ENCODE measurements at regions not wholly inside any gene's neighbourhood (a gene's known extent, or its start where the extent isn't known, plus 50 kb on each side); places are given as distances from the start of the nearest gene placed in this dataset.

DNA sequence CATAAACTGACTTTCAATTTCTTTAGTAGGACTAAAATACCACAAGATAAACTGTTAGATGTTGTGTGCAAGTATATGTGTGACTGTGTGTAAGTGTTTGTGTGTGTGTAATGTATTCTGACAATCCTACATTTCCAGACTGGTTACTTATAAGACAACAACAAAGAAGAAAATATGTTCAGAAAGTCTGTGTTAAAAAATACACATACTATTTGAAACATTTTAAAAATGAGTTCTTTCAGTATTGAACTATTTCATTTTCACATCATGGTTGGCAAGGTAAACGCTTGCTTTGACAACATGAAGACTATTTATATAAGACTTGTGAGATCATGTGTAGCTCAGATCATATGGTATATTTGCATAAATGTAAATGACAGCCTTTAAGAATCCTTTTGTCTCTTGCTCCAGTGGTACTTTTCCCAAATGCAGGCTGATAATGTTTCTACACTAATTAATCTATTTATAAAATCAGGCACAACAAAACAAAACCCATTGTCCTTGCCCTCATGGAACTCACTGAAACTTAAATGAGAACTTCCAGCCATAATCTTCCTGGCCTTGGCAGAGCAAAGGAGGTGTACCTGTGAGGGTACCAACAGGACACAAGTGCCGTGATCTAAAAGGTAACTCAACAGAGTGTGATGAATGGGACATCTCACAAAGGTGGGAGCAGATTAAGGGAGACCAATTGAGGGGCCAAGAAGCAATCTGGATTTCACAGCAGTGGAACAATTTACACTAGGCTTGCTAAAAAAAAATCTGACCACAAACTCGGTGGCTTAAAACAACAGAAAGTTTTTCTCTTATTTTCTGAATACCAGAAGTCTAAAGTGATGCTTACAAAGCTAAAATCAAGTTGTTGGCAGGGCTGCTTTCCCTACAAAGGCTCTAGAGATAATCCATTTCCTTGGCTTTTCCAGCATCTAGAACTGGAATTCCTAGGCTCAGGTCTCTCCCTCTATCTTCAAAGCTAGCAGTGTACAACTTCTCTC lies 349.0 kb downstream of the TBC1D4 start:
- ATAC-seq: no peak
- no peak for DNase-seq

DNA sequence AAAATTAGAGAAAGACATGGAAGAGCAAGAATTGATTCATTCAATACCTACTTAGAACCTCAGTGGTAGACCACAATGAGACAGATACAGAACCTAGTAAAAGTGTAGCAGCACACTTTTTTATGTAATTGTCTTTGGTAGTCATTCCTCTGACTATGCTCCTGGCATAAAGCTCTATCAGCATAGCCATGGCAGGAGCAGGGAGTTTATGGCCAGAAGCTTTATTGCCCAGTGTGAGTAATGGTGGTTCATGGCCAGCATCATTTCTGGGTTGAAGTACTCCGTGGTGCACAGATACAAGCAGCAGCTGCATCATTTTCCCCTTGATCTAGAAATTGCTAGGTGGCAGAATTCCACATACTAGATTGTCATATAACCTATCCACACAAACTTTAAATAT lies 352.6 kb downstream of the TBC1D4 start:
- no peak for DNase-seq
- ATAC-seq: no peak

DNA sequence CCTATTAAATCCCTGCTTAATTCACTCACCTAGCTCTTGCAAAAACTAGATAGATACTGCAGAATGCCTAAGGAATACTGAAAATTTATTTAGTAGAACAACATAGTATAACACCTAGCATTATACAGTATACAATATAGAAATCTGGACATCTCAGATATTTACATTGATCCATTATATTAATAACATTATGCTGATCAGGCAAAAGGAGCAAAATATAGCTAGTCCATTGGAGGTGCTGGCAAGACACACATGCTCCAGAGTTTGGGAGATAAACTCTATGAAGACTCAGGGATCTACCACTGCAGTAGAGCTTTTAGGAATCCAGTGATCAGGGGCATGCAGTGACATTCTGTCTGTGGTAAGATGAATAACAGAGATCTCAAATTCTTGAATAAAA lies 357.6 kb downstream of the TBC1D4 start:
- ATAC-seq: no peak
- DNase-seq: no peak

DNA sequence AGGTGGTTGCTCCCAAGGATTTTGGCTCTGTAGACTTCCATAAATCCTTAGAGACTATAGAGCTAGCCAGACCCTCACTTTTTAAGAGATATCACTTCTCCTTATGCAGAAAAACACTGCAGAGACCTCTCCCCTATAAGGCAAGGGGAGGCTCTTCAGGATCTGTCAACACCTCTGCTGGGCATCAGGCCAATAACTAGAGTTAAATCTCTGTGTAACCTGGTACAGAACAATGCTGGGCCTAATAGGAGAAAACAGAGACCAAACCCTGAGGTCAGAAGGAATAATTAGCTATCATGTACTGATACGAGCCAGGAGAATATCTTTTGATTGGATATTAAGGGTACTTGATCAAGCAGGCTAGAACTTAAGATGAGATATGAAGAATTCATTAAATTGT lies 358.5 kb downstream of the TBC1D4 start:
- DNase-seq: no peak
- ATAC-seq: no peak

DNA sequence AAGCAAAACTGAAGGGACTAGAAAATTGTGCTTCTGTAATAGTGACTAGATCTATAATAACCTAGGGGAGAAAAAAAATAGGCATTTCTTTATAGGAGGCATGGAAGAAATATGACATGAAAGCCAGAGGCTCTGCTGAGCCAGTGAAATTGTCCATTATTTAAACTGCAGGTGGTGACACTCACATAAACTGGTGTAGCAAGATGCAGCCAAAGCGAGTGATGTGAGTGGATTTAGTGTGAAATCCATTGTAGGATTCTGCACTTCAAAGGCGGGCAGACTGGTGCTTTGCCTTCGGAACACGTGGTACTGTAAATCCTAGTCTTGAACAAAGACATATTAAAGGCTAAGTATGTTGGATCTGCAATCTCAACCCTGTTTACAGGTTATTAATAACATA lies 361.9 kb downstream of the TBC1D4 start:
- DNase-seq: no peak
- ATAC-seq: no peak

DNA sequence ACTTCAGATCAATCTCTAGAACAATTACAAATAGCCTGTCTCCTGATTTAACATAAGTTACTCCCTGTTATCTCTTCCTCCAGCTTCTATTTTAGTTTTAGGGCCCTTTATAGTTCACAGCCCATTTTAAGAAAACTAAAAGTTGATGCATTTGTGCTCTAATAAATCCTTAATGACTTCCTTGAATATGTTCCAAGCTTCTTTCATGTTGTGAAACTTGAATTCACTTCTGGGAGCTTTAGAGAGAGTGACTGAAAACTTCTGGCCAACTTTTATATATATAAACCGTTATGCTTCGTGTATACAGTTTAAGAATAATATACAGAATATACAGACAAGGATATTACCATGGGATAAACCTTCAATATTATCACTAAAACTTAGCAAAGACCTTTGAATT lies 366.8 kb downstream of the TBC1D4 start:
- no peak for DNase-seq
- no peak for ATAC-seq

DNA sequence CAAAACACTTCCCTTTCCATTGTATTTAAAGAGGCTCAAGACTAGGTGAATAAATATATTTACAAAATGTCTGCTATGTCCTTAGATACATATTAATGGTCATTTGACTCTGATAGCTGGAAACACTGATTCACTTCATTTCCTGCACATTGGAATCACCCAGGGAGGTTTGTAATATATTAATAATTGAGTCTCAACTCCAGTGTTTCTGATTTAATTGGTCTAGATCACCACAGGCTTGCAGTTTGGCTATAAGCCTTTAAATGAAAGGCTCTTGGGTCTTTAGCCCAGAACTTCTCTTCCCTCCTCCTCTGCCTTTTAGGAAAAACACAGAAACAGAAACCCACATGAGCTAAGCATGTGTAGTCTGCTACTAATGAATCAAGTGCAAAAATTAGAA lies 378.0 kb downstream of the TBC1D4 start:
- DNase-seq: no peak

DNA sequence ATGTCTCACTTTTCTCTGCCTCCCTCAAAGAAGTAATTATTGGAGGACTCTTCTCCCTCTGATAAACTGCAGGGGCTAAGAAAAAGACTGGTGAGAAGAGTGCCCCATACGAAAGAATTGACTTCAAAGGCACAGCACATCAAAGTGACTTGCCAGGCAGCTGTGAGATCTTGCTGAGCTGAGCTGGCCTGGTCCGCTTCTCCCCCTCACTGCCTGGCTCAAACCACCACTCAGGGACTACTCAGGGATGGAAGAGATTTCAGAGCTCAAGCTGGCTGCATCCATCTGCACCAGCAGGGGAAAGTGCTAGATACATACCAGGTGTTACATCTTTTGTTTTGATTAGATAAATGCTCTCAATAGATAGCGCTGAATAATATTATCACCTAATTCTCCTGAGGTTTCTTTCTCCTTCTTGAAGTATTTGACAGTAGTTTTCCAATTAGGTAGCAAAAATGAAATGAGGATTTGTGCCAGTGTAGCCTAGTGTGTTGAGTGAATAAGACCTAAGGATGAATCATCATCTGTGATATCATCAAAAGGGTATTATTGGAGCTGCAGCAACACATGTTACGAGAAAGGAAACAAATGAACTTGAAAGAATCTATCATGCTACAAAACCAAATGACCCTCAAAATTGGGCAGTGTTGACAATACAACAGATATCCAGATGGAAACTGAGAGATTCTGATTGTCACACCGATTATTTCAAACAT lies 379.8 kb downstream of the TBC1D4 start:
- ATAC-seq (no peak), DNase-seq (no peak)

More for the DNA sequence above, 378.0 kb downstream of the TBC1D4 start:
- no peak for ATAC-seq

DNA sequence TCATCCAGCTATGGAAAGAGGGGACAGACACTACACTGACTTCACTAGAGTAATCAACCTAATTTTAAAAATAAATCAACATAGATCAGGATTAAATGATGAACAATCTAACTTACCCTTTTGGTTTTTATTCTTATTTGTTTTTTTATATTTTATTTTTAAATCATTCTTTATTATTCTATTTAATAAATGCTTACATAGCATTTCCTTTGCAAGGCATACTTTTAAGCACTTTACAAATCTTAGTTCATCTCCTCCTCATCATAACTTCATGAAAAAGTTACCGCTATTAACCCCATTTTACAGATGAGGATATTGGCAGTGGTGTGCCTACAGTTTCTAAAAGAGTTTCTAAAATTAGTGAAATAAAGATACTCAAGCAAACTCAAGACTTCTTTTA lies 380.6 kb downstream of the TBC1D4 start:
- no peak for DNase-seq
- no peak for ATAC-seq

DNA sequence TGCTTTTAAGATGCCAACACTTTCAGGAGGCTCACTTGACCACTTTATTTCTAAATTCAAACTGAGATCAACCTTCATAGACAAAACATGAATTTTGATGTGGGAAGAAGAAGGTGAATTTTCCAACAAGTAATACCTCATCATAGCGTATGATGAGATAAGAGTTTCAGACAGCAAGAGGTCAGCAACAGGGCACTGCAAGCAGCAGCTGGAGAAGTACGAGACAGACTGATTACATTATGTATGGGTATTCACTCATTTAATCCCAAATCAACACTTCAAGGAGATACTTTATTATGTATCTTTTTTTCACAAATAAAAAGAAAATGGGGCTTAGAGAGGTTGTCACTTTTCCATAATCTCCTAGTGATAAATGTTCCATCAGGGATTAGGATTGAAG lies 389.8 kb downstream of the TBC1D4 start:
- no peak for DNase-seq

DNA sequence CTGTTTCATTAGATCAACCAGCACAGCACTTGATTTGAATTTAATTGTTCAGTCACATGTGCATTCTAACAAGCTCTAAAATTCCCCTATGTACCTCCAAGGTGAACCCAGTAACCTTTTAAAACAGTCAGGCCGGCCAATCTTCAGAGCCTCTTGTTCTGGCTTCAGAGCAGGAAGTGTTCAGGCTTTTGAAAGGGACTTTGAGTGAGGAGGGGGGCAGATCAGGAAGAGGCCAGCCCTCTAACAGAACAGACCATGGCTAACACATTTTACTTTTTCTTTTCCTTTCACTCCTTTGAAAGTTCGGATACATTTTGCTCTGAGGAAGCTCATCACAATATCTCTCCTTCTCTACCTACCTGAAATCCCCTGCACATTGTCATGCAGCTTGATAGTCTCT lies 390.3 kb downstream of the TBC1D4 start:
- ATAC-seq (no peak), DNase-seq (no peak)

More for the DNA sequence above, 389.8 kb downstream of the TBC1D4 start:
- no peak for ATAC-seq

DNA sequence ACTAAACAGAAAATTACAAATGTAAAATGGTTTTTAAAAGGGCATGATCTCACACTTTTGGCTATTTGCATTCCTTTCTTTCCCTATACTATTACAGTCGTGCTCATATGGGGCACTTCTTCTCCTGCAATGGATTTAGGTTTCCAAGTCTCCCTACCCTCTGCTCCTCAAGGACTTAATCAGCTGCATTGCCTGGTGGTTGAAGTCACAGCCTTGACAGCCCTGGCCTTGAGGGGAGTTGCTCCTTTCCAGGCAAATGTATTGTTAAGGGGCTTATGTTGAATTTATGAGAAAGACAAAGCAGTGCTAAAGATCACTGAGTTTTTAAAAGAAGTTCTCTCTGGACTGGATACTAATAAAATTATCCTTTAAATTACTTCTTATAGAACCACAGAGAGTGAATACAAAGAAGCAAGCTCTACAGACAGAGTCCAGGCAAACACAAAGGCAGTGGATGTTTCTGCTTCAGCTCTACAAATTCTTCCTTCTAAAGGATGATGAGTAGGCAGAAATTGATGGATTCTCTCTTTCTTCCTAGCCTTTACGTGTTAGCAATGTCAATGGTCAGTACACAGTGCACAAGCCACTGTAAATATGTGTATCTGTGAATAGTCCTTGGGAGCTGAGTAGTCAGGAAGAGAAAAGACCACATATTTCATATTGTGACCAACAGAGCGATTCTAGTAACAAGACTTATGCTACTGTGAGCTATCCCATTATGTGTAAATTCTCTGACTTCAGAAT lies 390.9 kb downstream of the TBC1D4 start:
- DNase-seq: no peak
- no peak for ATAC-seq

DNA sequence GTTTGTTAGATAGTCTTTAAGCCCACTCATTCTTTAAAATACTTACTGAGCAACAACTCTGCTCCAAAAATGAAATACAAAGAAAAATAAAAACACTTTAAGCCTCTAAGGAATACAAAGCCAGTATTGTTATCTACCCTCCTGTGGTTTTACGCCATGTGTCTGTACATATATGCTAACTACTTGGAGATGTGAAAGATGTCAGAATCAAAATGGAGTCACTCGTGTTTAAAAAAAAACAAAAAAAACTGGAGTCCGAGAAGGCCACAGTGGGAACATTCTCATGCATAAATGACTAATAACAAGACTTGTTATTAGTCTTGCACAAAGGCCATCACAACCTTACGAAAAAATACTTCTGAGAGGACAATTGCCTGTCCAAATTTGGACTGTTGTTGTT lies 393.1 kb downstream of the TBC1D4 start:
- no peak for ATAC-seq
- no peak for DNase-seq

DNA sequence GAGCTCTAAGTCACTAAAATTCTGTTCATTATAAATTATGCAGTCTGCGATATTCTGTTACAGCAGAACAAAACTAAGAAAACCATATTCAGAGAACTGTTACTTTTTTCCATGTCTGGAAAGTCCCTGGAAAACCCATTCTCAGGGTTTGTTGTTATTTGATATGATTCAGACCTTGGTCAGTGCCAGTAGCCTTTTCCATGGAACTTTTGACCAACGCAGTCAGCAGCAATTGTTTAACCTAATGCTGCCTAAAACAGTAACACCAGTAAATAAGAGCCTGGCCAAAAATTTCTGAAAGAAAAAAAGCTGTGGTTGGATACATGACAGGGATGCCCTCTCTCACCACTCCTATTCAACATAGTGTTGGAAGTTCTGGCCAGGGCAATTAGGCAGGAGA lies 402.7 kb downstream of the TBC1D4 start:
- ATAC-seq (no peak), DNase-seq (no peak)

DNA sequence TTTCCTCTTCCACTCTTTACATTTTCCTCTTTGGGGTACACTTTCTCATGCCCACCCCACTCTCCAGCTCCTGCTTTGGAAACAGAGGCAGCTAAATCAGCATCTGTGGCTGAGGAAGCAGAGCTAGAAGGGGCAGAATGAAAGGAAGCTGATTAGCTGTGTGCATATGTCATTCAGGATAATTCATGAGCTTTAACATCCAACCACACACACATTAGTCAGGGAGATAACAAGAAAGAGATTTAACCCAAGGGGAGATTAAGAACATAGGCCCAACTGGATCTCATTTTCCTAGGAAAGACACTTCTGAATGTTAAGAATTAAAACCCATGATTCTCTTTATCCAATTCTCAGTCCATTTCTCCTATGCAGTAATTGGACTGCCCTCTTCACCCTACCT lies 405.5 kb downstream of the TBC1D4 start:
- ATAC-seq: no peak
- DNase-seq: no peak

DNA sequence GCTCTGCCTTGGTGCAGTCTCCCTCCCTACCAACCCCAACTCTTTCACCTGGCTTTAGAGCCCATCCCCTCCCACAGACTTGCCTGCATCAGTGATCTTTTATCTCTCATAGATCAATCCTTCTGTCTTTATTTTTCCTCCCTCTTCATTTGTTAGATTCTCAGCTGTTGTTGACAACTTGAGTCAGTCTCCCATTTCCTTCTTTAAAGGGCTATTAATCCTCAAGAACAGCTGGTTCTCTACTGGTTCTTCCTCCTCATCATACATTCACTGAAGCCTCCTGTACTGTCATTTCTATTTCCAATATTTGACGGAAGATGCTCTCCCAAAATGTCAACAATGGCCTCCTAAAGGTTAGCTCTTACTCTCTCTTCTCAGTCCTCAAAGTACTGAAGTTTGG lies 408.2 kb downstream of the TBC1D4 start:
- no peak for ATAC-seq

DNA sequence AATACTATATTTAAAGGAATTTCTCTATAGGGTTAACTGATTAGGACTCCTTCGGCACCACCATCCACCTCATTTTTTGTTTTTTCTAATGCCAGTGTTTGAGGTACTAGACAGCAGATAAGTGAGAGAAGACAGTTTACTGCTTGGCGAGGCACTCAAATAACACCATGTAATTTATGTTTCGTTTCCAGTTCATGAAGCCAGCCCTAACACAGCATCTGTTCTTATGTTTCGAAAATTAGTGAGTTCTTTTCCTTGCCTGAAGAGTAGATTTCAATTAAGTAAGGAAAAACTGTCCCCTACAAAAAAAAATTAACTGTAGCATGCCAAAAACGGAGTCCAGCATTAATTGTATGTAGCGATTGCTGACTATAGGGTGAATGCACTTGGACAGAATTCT lies 409.1 kb downstream of the TBC1D4 start:
- no peak for DNase-seq
- ATAC-seq: no peak

More for the DNA sequence above, 408.2 kb downstream of the TBC1D4 start:
- DNase-seq: no peak

DNA sequence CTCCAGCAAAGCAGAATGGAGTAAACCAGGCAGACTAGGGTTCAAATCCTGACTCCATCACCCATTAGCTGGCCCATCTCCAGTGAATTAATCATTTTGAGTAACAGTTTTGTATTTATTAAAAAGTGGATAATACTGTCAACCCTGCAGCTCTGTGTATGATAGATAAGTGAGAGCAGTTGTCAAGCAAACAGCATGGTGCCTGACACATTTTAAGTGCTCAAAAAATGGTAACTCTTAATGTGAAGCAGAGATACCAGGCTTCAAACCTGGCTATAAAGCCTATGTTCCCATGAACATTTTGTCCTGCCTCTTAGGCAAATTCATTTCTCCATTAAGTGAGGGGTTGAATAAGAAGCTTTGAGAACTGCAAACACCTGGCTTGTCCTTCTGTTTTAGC lies 409.6 kb downstream of the TBC1D4 start:
- DNase-seq (no peak), ATAC-seq (no peak)

DNA sequence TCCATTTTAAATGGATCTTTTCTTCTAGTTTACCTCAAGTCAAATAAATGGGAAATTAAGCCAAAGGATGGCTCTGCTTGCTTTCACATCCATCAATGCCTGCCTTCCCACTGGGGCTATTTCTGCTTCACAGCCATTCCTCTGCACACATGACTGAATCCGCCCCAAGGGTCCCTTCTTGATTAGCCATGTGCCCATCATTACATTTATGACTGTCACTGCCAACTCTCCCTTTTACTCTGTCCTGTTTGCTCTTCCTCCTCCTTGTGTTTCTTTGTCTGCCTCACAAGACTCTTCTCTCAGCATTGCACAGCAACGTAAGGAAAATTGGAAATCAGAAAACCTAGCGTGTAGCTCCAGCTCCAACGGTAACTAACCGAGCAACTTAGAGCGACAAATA lies 410.2 kb downstream of the TBC1D4 start:
- ATAC-seq: no peak
- DNase-seq: no peak

DNA sequence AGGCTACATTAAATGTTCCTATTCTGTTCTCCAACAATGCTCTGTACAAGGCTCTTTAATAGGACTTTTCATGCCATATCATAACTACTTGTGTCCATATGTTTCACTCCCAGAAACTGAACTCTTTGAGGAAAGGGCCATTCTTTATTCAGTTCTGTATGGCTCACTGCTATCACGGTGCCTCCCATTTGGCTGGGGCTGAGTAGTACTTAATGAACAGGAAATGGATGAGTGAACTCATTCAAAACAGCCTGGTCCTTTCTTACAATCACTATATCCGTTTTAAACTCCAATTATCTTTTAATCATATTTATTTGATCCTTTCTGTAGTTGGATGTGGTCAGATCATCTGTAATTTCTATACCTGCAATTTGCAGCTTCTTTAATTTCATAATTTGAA lies 410.6 kb downstream of the TBC1D4 start:
- no peak for ATAC-seq
- no peak for DNase-seq

DNA sequence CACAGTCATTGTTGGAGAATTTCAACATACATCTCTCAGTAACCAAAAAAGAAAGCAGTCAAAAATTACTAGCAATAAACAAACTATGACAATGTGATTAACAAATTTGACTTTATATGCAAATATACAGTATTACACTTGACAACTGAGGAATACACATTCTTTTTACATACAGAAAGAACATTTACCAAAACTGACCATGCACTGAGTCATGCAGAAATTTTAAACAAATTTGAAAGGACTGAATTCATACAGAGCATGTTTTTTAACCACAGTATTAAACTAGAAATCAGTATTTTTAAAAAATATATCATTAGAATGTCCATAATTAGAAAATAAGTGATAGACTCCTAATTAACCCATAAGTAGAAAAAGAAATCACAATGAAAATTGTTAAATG lies 420.1 kb downstream of the TBC1D4 start:
- no peak for ATAC-seq

DNA sequence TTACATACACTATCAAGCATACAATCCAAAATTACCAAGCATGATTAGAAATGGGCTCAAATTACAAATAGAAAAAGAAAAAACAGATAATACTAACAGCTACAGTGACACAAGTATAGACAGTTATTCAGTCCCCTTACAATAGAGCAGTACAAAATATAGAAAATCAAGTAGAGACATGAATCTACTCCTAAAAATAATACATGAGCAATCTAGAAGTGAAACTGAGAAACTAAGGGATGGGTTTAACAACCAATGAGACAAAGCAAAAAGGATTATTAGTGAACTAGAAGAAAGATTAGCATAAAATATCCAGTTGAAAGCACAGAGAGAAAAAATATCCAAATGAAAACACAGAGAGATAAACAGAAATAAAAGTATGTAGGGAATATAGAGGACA lies 426.7 kb downstream of the TBC1D4 start:
- DNase-seq (no peak), ATAC-seq (no peak)

More for the DNA sequence above, 420.1 kb downstream of the TBC1D4 start:
- DNase-seq: no peak

DNA sequence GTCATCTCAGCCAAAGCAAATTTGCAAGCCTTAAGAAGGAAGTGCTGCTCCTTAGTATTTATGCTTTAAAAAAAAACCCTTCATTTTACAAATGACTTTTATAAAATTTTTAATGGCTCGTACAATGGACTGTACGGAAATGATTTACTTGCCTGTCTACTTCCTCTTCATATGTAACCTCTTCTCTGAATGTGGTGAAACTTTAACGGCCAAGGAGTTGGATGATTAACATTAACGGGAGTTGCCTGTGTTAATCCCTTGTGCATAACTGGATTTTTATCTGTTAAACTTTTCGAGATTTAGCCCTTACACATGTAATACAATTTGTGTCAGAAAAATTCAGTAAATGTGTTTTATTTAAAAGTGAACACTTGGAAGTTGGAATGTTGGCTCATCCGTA lies 429.4 kb downstream of the TBC1D4 start:
- no peak for DNase-seq
- no peak for ATAC-seq

All from stimulated activated naive CD8-positive, alpha-beta T cell treated with anti-CD3 and anti-CD28 coated beads, Interleukin-15, Interleukin-2, amounts not matched to agents 100 U/mL and 50 U/mL, for 24 hours (primary cell).